Upper lobe of left lung (tissue), 6 donors: ENCODE measurements at regions not wholly inside any gene's neighbourhood (a gene's known extent, or its start where the extent isn't known, plus 50 kb on each side); places are given as distances from the start of the nearest gene placed in this dataset.
A peak's percentile ranks its signal among the peaks of the same experiment; 100 is the strongest.

Source experiments
- ATAC-seq, 2 donors: fragments of 200-7000 bp; cut with Tn5 transposase; one replicate each; pipeline ENCODE4 v1.9.1; 2022; ENCODE audit warnings: mild to moderate bottlenecking in 2 of 2, moderate library complexity in 2 of 2; ENCODE audit not compliant: low FRiP score in 2 of 2
- DNase-seq, 2 donors: peaks; one replicate each; pipeline ENCODE4 v3.0.0-alpha.2; 2019 to 2020
- H3K27ac ChIP-seq, 4 donors: fragments of 200-600 bp; sonication (generic); one replicate each; pipeline ENCODE4 v1.5.1; 2016 to 2019
- H3K27me3 ChIP-seq, 4 donors: fragments of 200-600 bp; sonication (generic); one replicate each; pipeline ENCODE4 v1.5.1; 2017 to 2019
- H3K36me3 ChIP-seq, 4 donors: fragments of 200-600 bp; sonication (generic); one replicate each; pipeline ENCODE4 v1.5.1; 2016 to 2019
- H3K4me1 ChIP-seq, 4 donors: fragments of 200-600 bp; sonication (generic); one replicate each; pipeline ENCODE4 v1.5.1; 2018 to 2019
- H3K4me3 ChIP-seq, 4 donors: fragments of 200-600 bp; sonication (generic); one replicate each; pipeline ENCODE4 v1.5.1; 2017 to 2019; ENCODE audit warnings: mild to moderate bottlenecking in 2 of 4, moderate library complexity in 1 of 4
- H3K9me3 ChIP-seq, 4 donors: fragments of 200-600 bp; sonication (generic); one replicate each; pipeline ENCODE4 v1.5.1; 2018 to 2019
- EP300 ChIP-seq, 4 donors: sonication (generic); formaldehyde crosslinking; IDR thresholded peaks; one replicate each; pipeline ENCODE4 v1.5.1; 2017; ENCODE audit warnings: antibody characterized with exemption in 4 of 4, control low read depth in 2 of 4
- POLR2A ChIP-seq, 4 donors: fragments of 450-650 bp; IDR thresholded peaks; one replicate each; pipeline ENCODE4 v1.5.1; 2016 to 2017; ENCODE audit warnings: antibody characterized with exemption in 4 of 4, mild to moderate bottlenecking in 2 of 4
- POLR2AphosphoS5 ChIP-seq, 2 donors: sonication (generic); formaldehyde crosslinking; IDR thresholded peaks; one replicate each; pipeline ENCODE4 v1.5.1; 2017; ENCODE audit warnings: antibody characterized with exemption in 2 of 2
- WGBS, 2 donors: methylation state at CpG; one replicate each; pipeline ENCODE4 v1.1.5; 2017 to 2018; 5-methylcytosine and 5-hydroxymethylcytosine counted together
- TF ChIP-seq, protein P1 (sequence below), 6 experiments: fragments of 450-650 bp in 4 of 6; fragments of 200-600 bp in 2 of 6; sonication (generic) in 2 of 6; IDR thresholded peaks; one replicate each; pipeline ENCODE4 v1.5.1; 2016 to 2019; ENCODE audit warnings: antibody characterized with exemption in 6 of 6
- donor health status: DM: no; HTN: no; CAD: no; lungs with moderate emphysema.
- donor health status: DM: no; HTN: yes; CAD: no; lungs with severe emphysema.

DNA sequence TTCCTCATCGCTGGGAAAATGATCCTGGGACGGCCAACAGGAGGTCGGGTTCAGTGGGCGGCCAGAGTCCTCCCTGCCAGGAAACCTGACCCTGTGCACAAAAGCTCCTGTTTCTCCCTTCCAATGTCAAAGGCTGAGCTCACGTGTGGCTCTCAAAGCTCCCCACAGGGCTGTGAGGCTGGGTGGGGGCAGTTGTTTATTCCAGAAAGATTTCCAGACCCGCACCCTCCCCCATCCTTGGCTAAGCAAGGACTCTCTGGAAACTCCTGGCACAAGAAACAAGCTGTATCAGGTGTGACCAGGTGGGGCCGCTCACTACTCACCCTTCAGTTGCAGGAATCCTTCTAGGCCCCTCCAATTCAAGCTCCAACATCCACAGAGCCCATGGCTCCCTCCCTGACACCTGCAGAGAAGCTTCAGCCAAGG is 131.9 kb downstream of the SHANK2 start:
- DNase-seq, result peak in 1 of 2 donors; percentile 44
- TF ChIP-seq, protein P1, sequence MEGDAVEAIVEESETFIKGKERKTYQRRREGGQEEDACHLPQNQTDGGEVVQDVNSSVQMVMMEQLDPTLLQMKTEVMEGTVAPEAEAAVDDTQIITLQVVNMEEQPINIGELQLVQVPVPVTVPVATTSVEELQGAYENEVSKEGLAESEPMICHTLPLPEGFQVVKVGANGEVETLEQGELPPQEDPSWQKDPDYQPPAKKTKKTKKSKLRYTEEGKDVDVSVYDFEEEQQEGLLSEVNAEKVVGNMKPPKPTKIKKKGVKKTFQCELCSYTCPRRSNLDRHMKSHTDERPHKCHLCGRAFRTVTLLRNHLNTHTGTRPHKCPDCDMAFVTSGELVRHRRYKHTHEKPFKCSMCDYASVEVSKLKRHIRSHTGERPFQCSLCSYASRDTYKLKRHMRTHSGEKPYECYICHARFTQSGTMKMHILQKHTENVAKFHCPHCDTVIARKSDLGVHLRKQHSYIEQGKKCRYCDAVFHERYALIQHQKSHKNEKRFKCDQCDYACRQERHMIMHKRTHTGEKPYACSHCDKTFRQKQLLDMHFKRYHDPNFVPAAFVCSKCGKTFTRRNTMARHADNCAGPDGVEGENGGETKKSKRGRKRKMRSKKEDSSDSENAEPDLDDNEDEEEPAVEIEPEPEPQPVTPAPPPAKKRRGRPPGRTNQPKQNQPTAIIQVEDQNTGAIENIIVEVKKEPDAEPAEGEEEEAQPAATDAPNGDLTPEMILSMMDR (IDR thresholded peaks at IDR 0.05), result peak in 4 of 6 experiments; percentile 8 to 43 (median 33)
- TF ChIP-seq POLR2A (IDR thresholded peaks at IDR 0.05) (no peak), EP300 (IDR thresholded peaks at IDR 0.05) (no peak), POLR2AphosphoS5 (IDR thresholded peaks at IDR 0.05) (no peak)
- Histone ChIP-seq H3K4me1 (peaks cover 0 to 6% (median 0%) of the 10 kb centered on the region in 4 donors), H3K4me3 (no peak overlapping the region), H3K9me3 (no peaks in the 10 kb centered on the region), H3K27ac (no peak overlapping the region), H3K27me3 (no peaks in the 10 kb centered on the region), H3K36me3 (no peaks in the 10 kb centered on the region)
- ATAC-seq, result peak in 1 of 2 donors; percentile 46
- WGBS, 2 donors, result 28 to 33% methylated on average over 3 to 7 of the region's 7 CpGs

DNA sequence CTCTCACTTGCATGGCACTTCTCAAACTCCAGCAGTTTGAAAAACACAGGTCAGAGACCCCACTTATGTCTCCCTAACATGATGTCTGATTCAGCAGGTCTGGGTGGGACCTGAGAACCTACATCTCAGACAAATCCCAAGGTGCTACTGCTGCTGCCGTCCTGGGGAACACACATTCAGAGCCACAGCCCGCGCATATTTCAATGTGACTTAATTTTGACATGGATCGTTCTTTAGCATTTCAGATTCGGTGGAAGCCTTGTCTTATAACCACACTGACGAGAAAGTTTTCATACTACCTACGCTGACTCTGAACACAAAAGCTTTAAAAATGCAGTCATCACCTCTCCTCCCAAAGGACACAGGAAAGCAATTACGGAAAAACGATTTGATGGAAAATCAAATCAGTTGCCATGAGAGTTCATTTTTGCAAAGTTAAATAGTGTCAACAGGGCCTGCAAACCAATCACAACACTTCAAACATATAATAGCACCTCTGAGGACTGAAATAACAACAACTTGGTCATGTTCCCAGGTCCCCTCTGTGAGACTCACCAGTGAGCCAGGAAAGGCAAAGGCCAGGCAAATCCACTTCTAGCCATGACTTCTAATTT is 132.6 kb downstream of the SHANK2 start:
- Histone ChIP-seq H3K9me3 (no peaks in the 10 kb centered on the region), H3K36me3 (no peaks in the 10 kb centered on the region), H3K4me3 (no peak overlapping the region), H3K27ac (no peak overlapping the region), H3K4me1 (peaks cover 0 to 6% (median 0%) of the 10 kb centered on the region in 4 donors), H3K27me3 (no peaks in the 10 kb centered on the region)
- no peak for TF ChIP-seq EP300 (IDR thresholded peaks at IDR 0.05)
- TF ChIP-seq POLR2A (IDR thresholded peaks at IDR 0.05), result no peak
- TF ChIP-seq, protein P1 (IDR thresholded peaks at IDR 0.05), result no peak
- TF ChIP-seq POLR2AphosphoS5 (IDR thresholded peaks at IDR 0.05), result no peak
- no peak for ATAC-seq
- no peak for DNase-seq
- WGBS, 2 donors, result 85 to 88% methylated on average over 9 of the region's 9 CpGs

DNA sequence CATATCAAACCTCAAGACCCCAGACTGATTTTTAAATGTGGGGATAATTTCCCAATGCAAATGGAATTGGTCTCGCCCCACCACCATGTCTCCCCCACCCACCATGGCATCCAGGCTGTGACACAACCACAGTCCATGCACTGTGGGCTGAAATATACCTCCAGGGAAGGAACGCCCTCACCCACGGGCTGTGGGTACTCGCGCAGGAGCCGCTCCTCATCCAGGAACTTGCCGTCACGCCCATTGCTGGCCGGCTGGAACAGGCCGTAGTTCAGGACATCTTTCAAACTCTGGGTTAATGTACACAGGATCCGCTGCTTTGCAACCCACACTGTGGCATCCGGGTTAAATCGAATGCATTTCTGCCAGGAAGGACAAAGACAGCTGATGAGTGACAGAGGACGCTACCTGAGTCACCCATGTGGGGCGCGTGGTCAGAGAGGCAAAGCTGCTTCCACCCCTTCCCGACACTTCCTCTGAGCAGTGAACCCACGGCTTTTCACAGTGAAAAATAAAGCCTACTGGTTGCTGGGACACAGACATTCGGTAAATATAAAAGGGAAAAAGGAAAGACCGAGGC is 133.6 kb downstream of the SHANK2 start:
- DNase-seq (no peak), ATAC-seq (no peak)
- Histone ChIP-seq H3K4me1 (peaks cover 0 to 6% (median 0%) of the 10 kb centered on the region in 4 donors), H3K4me3 (no peak overlapping the region), H3K36me3 (no peaks in the 10 kb centered on the region), H3K9me3 (no peaks in the 10 kb centered on the region), H3K27me3 (no peaks in the 10 kb centered on the region), H3K27ac (no peak overlapping the region)
- TF ChIP-seq, protein P1 (IDR thresholded peaks at IDR 0.05), result no peak
- TF ChIP-seq EP300 (IDR thresholded peaks at IDR 0.05), result no peak
- TF ChIP-seq POLR2AphosphoS5 (IDR thresholded peaks at IDR 0.05), result no peak
- TF ChIP-seq POLR2A (IDR thresholded peaks at IDR 0.05), result no peak
- 92 to 93% methylated on average over 14 to 20 of the region's 20 CpGs for WGBS, 2 donors

DNA sequence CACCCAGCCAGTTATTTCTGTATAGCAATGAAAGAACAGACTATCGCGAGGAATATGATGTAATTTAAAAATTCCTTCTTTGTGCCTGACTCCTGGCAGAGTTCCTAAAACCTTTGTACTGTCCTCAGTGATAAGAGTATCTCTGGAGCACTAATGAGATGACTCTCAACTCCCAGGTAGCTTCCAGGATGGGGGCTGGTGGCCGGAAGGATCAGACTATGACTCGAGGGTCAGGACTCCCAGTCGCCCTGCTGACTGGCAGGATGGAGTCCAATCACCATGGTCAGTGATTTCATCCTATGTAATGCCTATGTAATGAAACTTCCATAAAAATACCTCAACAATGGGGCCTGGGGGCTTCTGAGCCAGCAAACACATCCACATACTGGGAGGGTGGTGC is 135.1 kb downstream of the SHANK2 start:
- H3K27me3 ChIP-seq, result no peaks in the 10 kb centered on the region
- no peak overlapping the region for H3K4me3 ChIP-seq
- TF ChIP-seq POLR2AphosphoS5 (IDR thresholded peaks at IDR 0.05), result no peak
- TF ChIP-seq POLR2A (IDR thresholded peaks at IDR 0.05), result no peak
- TF ChIP-seq EP300 (IDR thresholded peaks at IDR 0.05), result no peak
- TF ChIP-seq, protein P1 (IDR thresholded peaks at IDR 0.05), result no peak
- no peak for DNase-seq
- H3K9me3 ChIP-seq, result no peaks in the 10 kb centered on the region
- no peak overlapping the region for H3K27ac ChIP-seq
- 68 to 79% methylated on average over 3 to 5 of the region's 5 CpGs for WGBS, 2 donors
- no peaks in the 10 kb centered on the region for H3K36me3 ChIP-seq
- no peak for ATAC-seq
- peaks cover 0 to 6% (median 0%) of the 10 kb centered on the region in 4 donors for H3K4me1 ChIP-seq

DNA sequence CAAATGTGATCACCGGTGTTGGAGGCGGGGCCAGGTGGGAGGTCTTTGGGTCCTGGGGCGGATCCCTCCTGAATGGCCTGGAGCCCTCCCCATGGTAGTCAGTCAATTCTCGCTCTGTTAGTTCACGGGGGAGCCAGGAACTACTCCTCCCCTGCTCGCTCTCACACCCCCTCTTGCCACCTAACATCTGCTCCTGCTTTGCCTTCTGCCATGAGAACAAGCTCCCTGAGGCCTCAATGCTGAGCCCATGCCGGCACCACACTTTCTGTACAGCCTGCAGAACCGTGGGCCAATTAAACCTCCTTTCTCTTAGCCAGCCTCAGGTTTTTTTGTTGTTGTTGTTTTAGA is 135.7 kb downstream of the SHANK2 start:
- WGBS, 2 donors, result 87 to 90% methylated on average over 6 to 8 of the region's 8 CpGs
- Histone ChIP-seq H3K4me1 (peaks cover 0 to 6% (median 0%) of the 10 kb centered on the region in 4 donors), H3K4me3 (no peak overlapping the region), H3K36me3 (no peaks in the 10 kb centered on the region), H3K27me3 (no peaks in the 10 kb centered on the region), H3K9me3 (no peaks in the 10 kb centered on the region), H3K27ac (no peak overlapping the region)
- TF ChIP-seq EP300 (IDR thresholded peaks at IDR 0.05), result no peak
- DNase-seq, result no peak
- ATAC-seq, result no peak
